ENCODE measurements at regions not wholly inside any gene's neighbourhood (a gene's known extent, or its start where the extent isn't known, plus 50 kb on each side); places are given as distances from the start of the nearest gene placed in this dataset.

DNA sequence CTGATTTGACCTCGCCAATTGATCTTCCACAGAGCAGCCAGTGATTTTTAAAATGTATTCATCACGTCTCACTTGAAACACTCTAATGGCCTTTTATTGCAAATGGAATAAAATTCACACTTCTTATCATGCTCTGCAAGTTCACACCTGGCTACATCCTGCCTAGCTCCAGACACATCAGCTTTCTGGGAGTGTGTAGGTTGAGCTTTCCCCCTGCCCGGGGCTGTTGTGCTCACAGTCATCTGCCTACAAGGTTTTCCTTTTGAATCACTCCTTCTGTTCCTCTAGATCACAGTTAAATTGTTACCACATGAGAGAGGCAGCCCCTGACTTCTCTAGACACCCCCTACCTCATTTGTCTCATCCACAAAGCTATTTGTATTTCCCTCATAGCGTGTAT is 674.5 kb downstream of the PRELID2 start:
- peaks cover 8% of the 10 kb centered on the region for H3K27me3 ChIP-seq (ENCODE audit: control insufficient read depth, insufficient read depth, low read length)
- peaks cover 12% of the 10 kb centered on the region for H3K4me1 ChIP-seq (ENCODE audit: control insufficient read depth, insufficient read depth, low read length)
- H3K4me3 ChIP-seq (ENCODE audit: low read depth, low read length) = no peak overlapping the region
- no peaks in the 10 kb centered on the region for H3K36me3 ChIP-seq (ENCODE audit: control insufficient read depth, insufficient read depth, low read length)
- H3K9ac ChIP-seq (ENCODE audit: low read depth, low read length) = no peak overlapping the region
- H3K9me3 ChIP-seq (ENCODE audit: control insufficient read depth, insufficient read depth, low read length) = no peaks in the 10 kb centered on the region

DNA sequence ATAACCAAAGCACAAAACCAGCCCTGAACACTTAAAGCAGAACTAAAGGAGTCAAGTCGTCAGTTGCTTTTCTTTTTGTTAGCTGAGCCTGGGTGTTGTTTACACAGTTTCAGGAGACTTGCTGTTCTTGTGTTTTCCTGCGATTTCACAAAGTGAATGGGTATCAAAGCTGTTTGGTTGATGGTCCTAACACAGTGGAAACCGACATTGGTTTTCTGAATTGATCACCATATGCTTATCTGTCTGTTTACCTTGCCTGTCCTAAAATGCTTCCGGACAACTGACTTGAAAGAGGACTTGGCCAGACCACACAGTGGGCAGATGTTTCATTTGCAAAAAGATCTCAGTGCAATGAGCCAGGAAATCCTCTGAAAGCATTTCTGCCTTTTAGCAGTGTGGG is 676.4 kb downstream of the PRELID2 start:
- no peaks in the 10 kb centered on the region for H3K9me3 ChIP-seq (ENCODE audit: control insufficient read depth, insufficient read depth, low read length)

DNA sequence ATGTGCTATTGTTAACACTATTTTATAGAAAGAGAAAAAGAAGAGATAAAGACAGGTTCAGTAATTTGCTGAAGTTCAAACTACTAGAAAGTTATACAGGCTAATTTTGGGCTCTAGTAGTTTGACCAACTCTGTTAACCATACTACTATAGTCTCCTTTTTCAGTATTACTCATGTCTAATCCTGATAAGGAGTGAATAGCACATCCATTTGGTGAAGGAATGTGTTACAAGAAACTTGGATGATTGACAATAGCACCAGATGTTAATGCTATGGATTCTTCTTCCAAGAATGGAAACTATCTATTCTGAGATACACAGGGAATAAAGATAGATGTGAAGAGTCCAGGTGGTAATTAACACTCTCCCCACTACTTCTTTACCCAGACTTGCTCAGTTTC is 677.3 kb downstream of the PRELID2 start:
- no peaks in the 10 kb centered on the region for H3K36me3 ChIP-seq (ENCODE audit: control insufficient read depth, insufficient read depth, low read length)
- no peaks in the 10 kb centered on the region for H3K9me3 ChIP-seq (ENCODE audit: control insufficient read depth, insufficient read depth, low read length)
- H3K4me3 ChIP-seq (ENCODE audit: low read depth, low read length) = no peak overlapping the region
- peaks cover 8% of the 10 kb centered on the region for H3K27me3 ChIP-seq (ENCODE audit: control insufficient read depth, insufficient read depth, low read length)
- H3K4me1 ChIP-seq (ENCODE audit: control insufficient read depth, insufficient read depth, low read length) = peaks cover 12% of the 10 kb centered on the region
- no peak overlapping the region for H3K9ac ChIP-seq (ENCODE audit: low read depth, low read length)

More for the DNA sequence above, 676.4 kb downstream of the PRELID2 start:
- no peak overlapping the region for H3K9ac ChIP-seq (ENCODE audit: low read depth, low read length)
- peaks cover 12% of the 10 kb centered on the region for H3K4me1 ChIP-seq (ENCODE audit: control insufficient read depth, insufficient read depth, low read length)
- no peak overlapping the region for H3K4me3 ChIP-seq (ENCODE audit: low read depth, low read length)
- no peaks in the 10 kb centered on the region for H3K36me3 ChIP-seq (ENCODE audit: control insufficient read depth, insufficient read depth, low read length)
- peaks cover 8% of the 10 kb centered on the region for H3K27me3 ChIP-seq (ENCODE audit: control insufficient read depth, insufficient read depth, low read length)

DNA sequence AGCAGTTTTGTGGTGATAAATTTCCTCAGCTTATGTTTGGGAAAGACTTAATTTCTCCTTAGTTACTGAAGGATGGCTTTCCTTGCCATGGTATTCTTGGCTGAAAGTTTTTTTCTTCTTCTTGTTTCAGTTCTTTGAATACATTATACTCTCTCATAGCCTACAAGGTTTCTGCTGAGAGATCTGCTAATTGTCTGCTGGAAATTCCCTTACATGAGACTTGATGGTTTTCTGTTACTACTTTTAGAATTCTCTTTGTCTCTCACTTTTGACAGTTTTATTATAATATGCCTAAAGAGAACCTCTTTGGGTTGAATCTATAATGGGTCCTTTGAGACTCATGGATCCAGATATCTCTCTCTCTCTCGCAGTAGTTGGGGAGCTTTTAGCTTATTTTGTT is 693.6 kb downstream of the PRELID2 start:
- Histone ChIP-seq H3K4me1 (ENCODE audit: control insufficient read depth, insufficient read depth, low read length) (no peaks in the 10 kb centered on the region), H3K36me3 (ENCODE audit: control insufficient read depth, insufficient read depth, low read length) (no peaks in the 10 kb centered on the region), H3K9ac (ENCODE audit: low read depth, low read length) (no peak overlapping the region), H3K9me3 (ENCODE audit: control insufficient read depth, insufficient read depth, low read length) (no peaks in the 10 kb centered on the region), H3K4me3 (ENCODE audit: low read depth, low read length) (no peak overlapping the region), H3K27me3 (ENCODE audit: control insufficient read depth, insufficient read depth, low read length) (no peaks in the 10 kb centered on the region)

DNA sequence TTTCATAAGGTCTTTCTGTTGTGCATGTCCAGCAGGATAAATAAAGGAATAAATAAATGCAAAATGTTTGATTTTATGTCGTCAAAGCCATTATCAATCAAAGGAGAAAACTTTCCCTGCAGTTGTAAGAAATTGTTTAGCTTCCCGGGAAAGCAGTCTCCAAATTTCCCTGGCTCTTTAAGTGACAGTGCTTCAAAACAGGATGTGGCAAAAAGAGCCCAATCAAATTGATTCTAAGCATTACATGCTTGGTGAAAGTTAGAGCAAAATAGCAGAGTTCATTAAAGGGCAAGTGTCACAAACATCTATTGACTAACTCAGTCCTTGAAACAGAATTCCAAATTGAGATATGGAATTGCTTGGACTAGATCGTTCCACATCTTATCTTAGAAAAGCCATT is 704.1 kb downstream of the PRELID2 start:
- H3K4me1 ChIP-seq (ENCODE audit: control insufficient read depth, insufficient read depth, low read length) = peaks cover 10% of the 10 kb centered on the region
- H3K4me3 ChIP-seq (ENCODE audit: low read depth, low read length) = no peak overlapping the region
- no peak overlapping the region for H3K9ac ChIP-seq (ENCODE audit: low read depth, low read length)
- H3K27me3 ChIP-seq (ENCODE audit: control insufficient read depth, insufficient read depth, low read length) = no peaks in the 10 kb centered on the region
- H3K9me3 ChIP-seq (ENCODE audit: control insufficient read depth, insufficient read depth, low read length) = no peaks in the 10 kb centered on the region
- H3K36me3 ChIP-seq (ENCODE audit: control insufficient read depth, insufficient read depth, low read length) = no peaks in the 10 kb centered on the region

DNA sequence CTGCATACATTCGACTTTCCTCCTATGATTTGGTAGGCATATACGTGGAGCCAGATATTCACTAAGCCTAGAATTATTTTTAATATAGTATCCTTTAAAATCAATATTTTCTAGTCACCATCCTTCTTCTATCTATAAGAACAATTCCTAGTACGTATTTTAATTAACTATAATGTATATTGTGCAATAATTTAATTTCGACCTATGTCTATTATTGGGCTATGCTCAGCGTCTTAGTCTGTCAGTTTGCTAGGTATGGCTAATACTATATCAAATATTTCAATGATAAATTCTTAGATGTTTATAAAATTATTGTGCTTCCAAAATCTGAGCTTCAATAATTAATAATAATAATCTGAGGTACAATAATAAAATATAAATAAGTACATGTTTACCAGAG is 705.3 kb downstream of the PRELID2 start:
- Histone ChIP-seq H3K27me3 (ENCODE audit: control insufficient read depth, insufficient read depth, low read length) (no peaks in the 10 kb centered on the region), H3K9me3 (ENCODE audit: control insufficient read depth, insufficient read depth, low read length) (no peaks in the 10 kb centered on the region), H3K4me3 (ENCODE audit: low read depth, low read length) (no peak overlapping the region), H3K9ac (ENCODE audit: low read depth, low read length) (no peak overlapping the region), H3K4me1 (ENCODE audit: control insufficient read depth, insufficient read depth, low read length) (peaks cover 10% of the 10 kb centered on the region), H3K36me3 (ENCODE audit: control insufficient read depth, insufficient read depth, low read length) (no peaks in the 10 kb centered on the region)

DNA sequence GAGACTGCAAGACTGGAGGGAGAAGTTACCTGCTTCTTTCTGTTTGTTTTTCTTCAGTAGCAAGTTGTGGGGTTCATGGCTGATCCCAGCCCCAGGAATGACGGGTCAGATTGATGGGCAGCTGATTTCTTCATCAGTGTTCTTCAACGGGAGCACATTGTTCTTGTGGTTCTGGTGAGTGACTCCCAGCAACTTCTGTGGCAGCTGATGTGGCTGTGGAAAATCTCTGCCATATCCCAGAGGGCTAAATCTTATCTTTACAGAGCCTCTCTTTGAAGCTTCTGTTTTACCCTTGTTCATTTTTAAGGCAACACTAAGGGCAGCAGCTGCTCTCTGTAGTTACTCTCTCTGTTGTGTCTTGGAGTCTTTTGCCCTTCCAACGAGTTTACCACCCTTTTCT is 710.3 kb downstream of the PRELID2 start:
- H3K27me3 ChIP-seq (ENCODE audit: control insufficient read depth, insufficient read depth, low read length) = no peaks in the 10 kb centered on the region
- H3K4me3 ChIP-seq (ENCODE audit: low read depth, low read length) = no peak overlapping the region
- H3K36me3 ChIP-seq (ENCODE audit: control insufficient read depth, insufficient read depth, low read length) = no peaks in the 10 kb centered on the region
- no peaks in the 10 kb centered on the region for H3K9me3 ChIP-seq (ENCODE audit: control insufficient read depth, insufficient read depth, low read length)
- H3K9ac ChIP-seq (ENCODE audit: low read depth, low read length) = no peak overlapping the region
- no peaks in the 10 kb centered on the region for H3K4me1 ChIP-seq (ENCODE audit: control insufficient read depth, insufficient read depth, low read length)

DNA sequence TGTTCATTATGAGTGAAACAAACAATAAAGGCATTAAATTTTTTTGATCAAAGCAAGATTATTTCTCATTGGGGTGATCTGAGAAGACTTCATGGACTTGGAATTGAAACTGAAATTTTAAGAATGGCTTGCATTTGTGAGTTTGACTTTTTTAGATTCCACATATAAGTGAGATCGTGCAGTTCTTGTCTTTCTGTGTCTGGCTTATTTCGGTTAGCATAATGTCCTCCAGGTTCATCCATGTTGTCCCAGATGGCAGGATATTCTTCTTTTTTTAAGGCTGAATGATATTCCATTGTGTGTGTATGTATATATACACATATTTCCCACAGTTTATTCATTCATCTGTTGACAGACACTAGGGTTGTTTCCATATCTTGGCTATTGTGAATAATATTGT is 716.5 kb downstream of the PRELID2 start:
- Histone ChIP-seq H3K4me1 (ENCODE audit: control insufficient read depth, insufficient read depth, low read length) (no peaks in the 10 kb centered on the region), H3K9ac (ENCODE audit: low read depth, low read length) (no peak overlapping the region), H3K4me3 (ENCODE audit: low read depth, low read length) (no peak overlapping the region)

DNA sequence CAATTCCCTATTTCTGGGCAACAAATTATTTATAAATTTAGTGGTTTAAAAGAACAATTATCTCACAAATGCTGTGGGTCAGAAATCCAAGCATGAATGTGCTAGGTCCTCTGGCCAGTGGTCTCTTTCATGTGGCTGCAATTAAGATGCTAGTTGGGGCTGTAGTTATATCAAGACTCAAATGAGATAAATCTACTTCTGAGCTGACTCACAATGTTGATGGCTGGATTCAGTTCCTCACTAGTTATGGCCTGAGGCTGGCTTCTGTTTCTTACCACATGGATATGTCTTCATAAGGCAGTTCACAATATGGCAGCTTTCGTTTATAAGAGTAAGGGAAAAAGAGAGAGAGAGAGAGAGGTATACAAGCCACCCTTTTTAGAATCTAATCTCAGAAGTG is 717.0 kb downstream of the PRELID2 start:
- Histone ChIP-seq H3K4me1 (ENCODE audit: control insufficient read depth, insufficient read depth, low read length) (peaks cover under 1% of the 10 kb centered on the region), H3K27me3 (ENCODE audit: control insufficient read depth, insufficient read depth, low read length) (no peaks in the 10 kb centered on the region), H3K9ac (ENCODE audit: low read depth, low read length) (no peak overlapping the region), H3K4me3 (ENCODE audit: low read depth, low read length) (no peak overlapping the region), H3K36me3 (ENCODE audit: control insufficient read depth, insufficient read depth, low read length) (no peaks in the 10 kb centered on the region), H3K9me3 (ENCODE audit: control insufficient read depth, insufficient read depth, low read length) (no peaks in the 10 kb centered on the region)

More for the DNA sequence above, 716.5 kb downstream of the PRELID2 start:
- Histone ChIP-seq H3K9me3 (ENCODE audit: control insufficient read depth, insufficient read depth, low read length) (no peaks in the 10 kb centered on the region), H3K27me3 (ENCODE audit: control insufficient read depth, insufficient read depth, low read length) (no peaks in the 10 kb centered on the region), H3K36me3 (ENCODE audit: control insufficient read depth, insufficient read depth, low read length) (no peaks in the 10 kb centered on the region)

DNA sequence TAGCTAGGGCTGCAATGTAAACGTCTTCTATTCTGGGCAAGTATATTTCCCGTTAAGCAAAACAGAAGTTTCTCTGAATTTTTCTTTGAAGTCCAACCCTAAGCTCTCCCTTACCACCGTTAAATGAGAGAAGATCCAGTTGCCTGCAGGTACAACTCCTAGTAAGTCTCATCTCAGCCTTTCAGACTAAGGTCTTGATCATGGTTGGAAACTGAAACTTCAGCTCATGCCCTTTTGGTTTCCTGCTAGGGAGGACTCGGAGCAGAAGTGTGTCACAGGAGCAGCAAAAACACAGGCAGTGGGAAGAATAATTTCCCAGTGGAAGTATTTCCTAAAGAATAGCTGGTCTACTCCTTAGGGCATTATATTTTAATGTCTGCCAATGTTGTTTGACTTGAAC is 717.9 kb downstream of the PRELID2 start:
- no peaks in the 10 kb centered on the region for H3K9me3 ChIP-seq (ENCODE audit: control insufficient read depth, insufficient read depth, low read length)
- peaks cover 5% of the 10 kb centered on the region for H3K4me1 ChIP-seq (ENCODE audit: control insufficient read depth, insufficient read depth, low read length)
- no peak overlapping the region for H3K9ac ChIP-seq (ENCODE audit: low read depth, low read length)
- H3K36me3 ChIP-seq (ENCODE audit: control insufficient read depth, insufficient read depth, low read length) = no peaks in the 10 kb centered on the region
- H3K27me3 ChIP-seq (ENCODE audit: control insufficient read depth, insufficient read depth, low read length) = no peaks in the 10 kb centered on the region
- no peak overlapping the region for H3K4me3 ChIP-seq (ENCODE audit: low read depth, low read length)

DNA sequence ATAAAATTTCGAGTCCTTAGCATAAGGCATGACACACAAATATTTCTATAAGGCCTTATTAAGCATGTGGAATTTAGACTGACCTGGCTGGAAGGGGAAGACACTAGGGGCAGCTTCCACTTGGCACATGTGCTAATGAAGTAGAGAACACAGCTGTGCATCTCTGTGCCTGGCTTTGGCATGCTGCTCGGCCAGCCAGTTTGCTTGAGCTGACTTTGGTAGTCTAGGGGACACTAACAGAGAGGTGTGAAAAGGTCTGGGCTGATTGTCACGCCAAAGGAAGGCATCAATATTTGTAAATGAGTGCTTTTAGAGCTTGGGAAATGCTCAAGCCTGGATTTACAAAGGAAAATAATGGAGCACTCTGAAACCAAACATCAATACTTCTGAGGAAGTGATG is 723.7 kb downstream of the PRELID2 start:
- no peaks in the 10 kb centered on the region for H3K9me3 ChIP-seq (ENCODE audit: control insufficient read depth, insufficient read depth, low read length)
- H3K4me1 ChIP-seq (ENCODE audit: control insufficient read depth, insufficient read depth, low read length) = peaks cover 5% of the 10 kb centered on the region
- H3K4me3 ChIP-seq (ENCODE audit: low read depth, low read length) = no peak overlapping the region
- H3K9ac ChIP-seq (ENCODE audit: low read depth, low read length) = no peak overlapping the region
- H3K27me3 ChIP-seq (ENCODE audit: control insufficient read depth, insufficient read depth, low read length) = no peaks in the 10 kb centered on the region
- no peaks in the 10 kb centered on the region for H3K36me3 ChIP-seq (ENCODE audit: control insufficient read depth, insufficient read depth, low read length)

DNA sequence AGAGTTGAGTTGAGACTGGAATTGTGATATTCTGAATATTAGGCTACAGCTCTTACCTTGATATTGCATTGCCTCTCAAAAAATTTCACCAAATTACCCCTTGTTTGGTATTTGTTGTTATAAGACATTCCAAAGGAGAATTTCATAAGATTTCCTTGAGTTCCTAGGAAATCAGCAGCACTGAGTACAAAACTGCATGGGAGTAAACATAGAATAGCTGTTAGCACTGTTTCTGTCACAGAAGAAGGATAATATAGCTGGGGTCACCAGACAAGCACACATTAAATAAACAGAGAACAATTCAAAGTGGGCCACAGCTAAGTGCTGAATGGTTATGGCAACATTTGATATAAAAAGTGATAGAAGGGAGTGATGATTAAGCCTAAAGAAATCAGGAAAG is 724.3 kb downstream of the PRELID2 start:
- Histone ChIP-seq H3K27me3 (ENCODE audit: control insufficient read depth, insufficient read depth, low read length) (no peaks in the 10 kb centered on the region), H3K4me3 (ENCODE audit: low read depth, low read length) (no peak overlapping the region), H3K36me3 (ENCODE audit: control insufficient read depth, insufficient read depth, low read length) (no peaks in the 10 kb centered on the region), H3K4me1 (ENCODE audit: control insufficient read depth, insufficient read depth, low read length) (peaks cover 5% of the 10 kb centered on the region), H3K9me3 (ENCODE audit: control insufficient read depth, insufficient read depth, low read length) (no peaks in the 10 kb centered on the region), H3K9ac (ENCODE audit: low read depth, low read length) (no peak overlapping the region)

DNA sequence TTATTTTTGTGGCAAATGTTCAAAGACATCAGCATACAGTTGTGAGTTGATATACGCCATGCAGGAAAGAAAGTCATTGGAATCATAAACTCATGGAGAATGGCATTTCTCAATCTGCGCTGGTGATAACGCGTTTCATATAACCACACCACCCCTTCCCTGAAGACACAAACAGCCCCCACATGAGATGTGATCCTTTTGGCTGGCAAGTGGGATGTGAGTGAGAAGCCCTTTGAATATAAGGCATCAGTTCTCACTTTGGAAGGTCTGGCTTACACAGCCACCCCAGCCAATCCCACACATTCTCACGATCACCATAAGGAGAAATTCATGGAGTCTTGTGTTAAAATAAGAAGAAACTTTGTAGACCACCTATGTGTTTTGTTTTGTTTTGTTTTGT is 725.0 kb downstream of the PRELID2 start:
- Histone ChIP-seq H3K9me3 (ENCODE audit: control insufficient read depth, insufficient read depth, low read length) (no peaks in the 10 kb centered on the region), H3K4me3 (ENCODE audit: low read depth, low read length) (no peak overlapping the region), H3K36me3 (ENCODE audit: control insufficient read depth, insufficient read depth, low read length) (no peaks in the 10 kb centered on the region), H3K4me1 (ENCODE audit: control insufficient read depth, insufficient read depth, low read length) (peaks cover 5% of the 10 kb centered on the region), H3K9ac (ENCODE audit: low read depth, low read length) (no peak overlapping the region), H3K27me3 (ENCODE audit: control insufficient read depth, insufficient read depth, low read length) (no peaks in the 10 kb centered on the region)
